ENCODE measurements at regions not wholly inside any gene's neighbourhood (a gene's known extent, or its start where the extent isn't known, plus 50 kb on each side); places are given as distances from the start of the nearest gene placed in this dataset.
"Not testable (repeated sequence)": the region's sequence is repeated elsewhere in the genome, so short reads cannot be mapped to it uniquely, and the experiment has no call there.

DNA sequence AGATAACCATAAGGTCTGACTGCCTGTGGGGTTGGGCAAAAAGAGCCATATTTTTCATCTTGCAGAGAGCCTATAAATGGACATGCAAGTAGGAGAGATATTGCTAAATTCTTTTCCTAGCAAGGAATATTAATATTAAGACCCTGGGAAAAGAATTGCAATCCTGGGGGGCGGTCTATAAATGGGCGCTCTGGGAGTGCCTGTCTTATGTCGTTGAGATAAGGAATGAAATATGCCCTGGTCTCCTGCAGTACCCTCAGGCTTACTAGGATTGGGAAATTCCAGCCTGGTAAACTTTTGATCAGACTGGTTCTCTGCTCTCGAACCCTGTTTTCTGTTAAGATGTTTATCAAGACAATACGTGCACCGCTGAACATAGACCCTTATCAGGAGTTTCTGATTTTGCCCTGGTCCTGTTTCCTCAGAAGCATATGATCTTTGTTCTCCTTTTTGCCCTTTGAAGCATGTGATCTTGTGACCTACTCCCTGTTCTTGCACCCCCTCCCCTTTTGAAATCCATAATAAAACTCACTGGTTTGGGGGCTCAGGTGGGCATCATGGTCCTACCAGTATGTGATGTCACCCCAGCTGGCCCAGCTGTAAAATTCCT lies 1458.3 kb downstream of the PCDH9 start:
- DNase-seq; H4K91ac ChIP-seq (ENCODE audit: insufficient read depth, low read depth, low read length); H3K4ac ChIP-seq (ENCODE audit: low read depth, low read length); H3K18ac ChIP-seq (ENCODE audit: low read depth, low read length); H2AK9ac ChIP-seq (replicated peaks; ENCODE audit: low read depth, low read length, poor library complexity); H3K56ac ChIP-seq (ENCODE audit: extremely low read depth, insufficient read depth, low read length); intact Hi-C loops (cut with micrococcal nuclease); H3K23ac ChIP-seq (ENCODE audit: low read depth, low read length); POLR2A ChIA-PET (ENCODE audit: unreplicated experiment); H3K4me1 ChIP-seq (ENCODE audit: control insufficient read depth, insufficient read depth, low read length); BruUV-seq (replicated peaks); H3K36me3 ChIP-seq (ENCODE audit: control insufficient read depth, insufficient read depth, low read length); H2AK5ac ChIP-seq (ENCODE audit: low read depth, low read length); H3K9ac ChIP-seq (ENCODE audit: low read depth, low read length); H2AFZ ChIP-seq (replicated peaks; ENCODE audit: low read length, poor library complexity); H3K9me1 ChIP-seq (ENCODE audit: insufficient read depth, low read length); H2BK120ac ChIP-seq (ENCODE audit: low read depth, low read length); H2BK15ac ChIP-seq (ENCODE audit: low read depth, low read length); H3K4me2 ChIP-seq (ENCODE audit: low read depth, low read length); CTCF ChIA-PET; H3K4me3 ChIP-seq (ENCODE audit: insufficient read depth, low read depth, low read length); ATAC-seq (ENCODE audit: low read depth); dilution Hi-C loops (cut with HindIII; ENCODE audit: low sequenced_read_pairs, unreplicated experiment); H4K20me1 ChIP-seq (ENCODE audit: insufficient read depth, low read length); H4K5ac ChIP-seq (ENCODE audit: low read depth, low read length); H3K27ac ChIP-seq (ENCODE audit: insufficient read depth, low read length); H2BK20ac ChIP-seq (ENCODE audit: low read depth, low read length); H3K79me1 ChIP-seq (ENCODE audit: low read depth in 1 of 2, low read length in 2 of 2); H2BK5ac ChIP-seq (ENCODE audit: low read depth, low read length, poor library complexity, severe bottlenecking); in situ Hi-C loops (cut with MboI; ENCODE audit: low sequenced_read_pairs); H3K9me3 ChIP-seq (ENCODE audit: control insufficient read depth, insufficient read depth, low read length); H3K27me3 ChIP-seq (ENCODE audit: control insufficient read depth, insufficient read depth, low read length); H4K8ac ChIP-seq (ENCODE audit: low read depth in 2 of 2, low read length in 2 of 2); H3K14ac ChIP-seq (replicated peaks; ENCODE audit: low read depth, low read length): not testable (repeated sequence)
- WGBS, 2 experiments (ENCODE audit: extremely low coverage in 2 of 2, insufficient read length in 1 of 2), result no CpG with 5 or more reads among the region's 6 CpGs
